ENCODE measurements at regions not wholly inside any gene's neighbourhood (a gene's known extent, or its start where the extent isn't known, plus 50 kb on each side); places are given as distances from the start of the nearest gene placed in this dataset.

GRCh38 chr9:29220596-29221251 lies 1647.4 kb upstream of the C9orf72 start:
- no peak for TF ChIP-seq POLR2AphosphoS5 (IDR thresholded peaks at IDR 0.05; ENCODE audit: low read depth, low read length)
- TF ChIP-seq CTCF (IDR thresholded peaks at IDR 0.05), result no peak
